HEK293T (cell line): ENCODE measurements at regions not wholly inside any gene's neighbourhood (a gene's known extent, or its start where the extent isn't known, plus 50 kb on each side); places are given as distances from the start of the nearest gene placed in this dataset.
"Not testable (repeated sequence)": the region's sequence is repeated elsewhere in the genome, so short reads cannot be mapped to it uniquely, and the experiment has no call there.

Source experiments
- CTCF ChIA-PET: fragments of 350-600 bp; formaldehyde crosslinking; extraction: SDS; loops from one replicate; lab custom pipeline; 2021; ENCODE audit warnings: antibody characterized with exemption, inconsistent platforms; lab: Yijun Ruan, JAX
- POLR2A ChIA-PET: fragments of 350-600 bp; formaldehyde crosslinking; extraction: SDS; loops from one replicate; lab custom pipeline; 2020; ENCODE audit warnings: antibody characterized with exemption, inconsistent platforms; lab: Yijun Ruan, JAX
- DNase-seq: peaks from one replicate; pipeline ENCODE4 v3.0.0; 2012; ENCODE audit warnings: mixed read lengths; ENCODE audit errors: extremely low spot score
- ARNT ChIP-seq: fragments of 450-650 bp; IDR thresholded peaks from 2 replicates; pipeline ENCODE4 v1.6.1; 2017; ENCODE audit warnings: mild to moderate bottlenecking
- BHLHE40 ChIP-seq: fragments of 450-650 bp; IDR thresholded peaks from 2 replicates; pipeline ENCODE4 v1.6.1; 2016; ENCODE audit warnings: mild to moderate bottlenecking, moderate library complexity, borderline replicate concordance
- CTBP1 ChIP-seq: fragments of 450-650 bp; IDR thresholded peaks from 2 replicates; pipeline ENCODE4 v1.6.1; 2016; ENCODE audit warnings: borderline replicate concordance
- ELF4 ChIP-seq: fragments of 450-650 bp; IDR thresholded peaks from 2 replicates; pipeline ENCODE4 v1.6.1; 2017; ENCODE audit warnings: antibody characterized with exemption
- FOXA1 ChIP-seq: fragments of 450-650 bp; IDR thresholded peaks from 2 replicates; pipeline ENCODE4 v1.6.1; 2016; ENCODE audit warnings: mild to moderate bottlenecking
- FOXK2 ChIP-seq: fragments of 450-650 bp; IDR thresholded peaks from 2 replicates; pipeline ENCODE4 v1.6.1; 2016; ENCODE audit warnings: mild to moderate bottlenecking
- FOXM1 ChIP-seq: fragments of 450-650 bp; IDR thresholded peaks from 2 replicates; pipeline ENCODE4 v1.6.1; 2017; ENCODE audit warnings: mild to moderate bottlenecking, borderline replicate concordance
- HDGF ChIP-seq: fragments of 450-650 bp; IDR thresholded peaks from 2 replicates; pipeline ENCODE4 v1.6.1; 2017; ENCODE audit warnings: antibody characterized with exemption, borderline replicate concordance
- L3MBTL2 ChIP-seq: fragments of 450-650 bp; conservative IDR thresholded peaks from 2 replicates; pipeline ENCODE4 v1.6.1; 2016; ENCODE audit warnings: mild to moderate bottlenecking
- LEF1 ChIP-seq: fragments of 450-650 bp; IDR thresholded peaks from 2 replicates; pipeline ENCODE4 v1.6.1; 2017; ENCODE audit warnings: mild to moderate bottlenecking, borderline replicate concordance
- NFRKB ChIP-seq: fragments of 450-650 bp; IDR thresholded peaks from 2 replicates; pipeline ENCODE4 v1.6.1; 2016; ENCODE audit warnings: mild to moderate bottlenecking, moderate library complexity
- PKNOX1 ChIP-seq: fragments of 450-650 bp; IDR thresholded peaks from 2 replicates; pipeline ENCODE4 v1.6.1; 2016
- SP1 ChIP-seq: fragments of 450-650 bp; IDR thresholded peaks from 2 replicates; pipeline ENCODE4 v1.6.1; 2017
- SUZ12 ChIP-seq: fragments of 450-650 bp; IDR thresholded peaks from 2 replicates; pipeline ENCODE4 v1.6.1; 2016; ENCODE audit warnings: mild to moderate bottlenecking
- TARDBP ChIP-seq: fragments of 450-650 bp; IDR thresholded peaks from 2 replicates; pipeline ENCODE4 v1.6.1; 2016
- ZNF384 ChIP-seq: fragments of 450-650 bp; IDR thresholded peaks from 2 replicates; pipeline ENCODE4 v1.6.1; 2016

GRCh38 chrX:121165930-121166359 is 118.5 kb downstream of the GLUD2 start:
- DNase-seq, result no peak
- CTCF ChIA-PET, result no interaction called here
- TF ChIP-seq FOXA1, result no peak
- POLR2A ChIA-PET, result no interaction called here

- no peak for TF ChIP-seq BHLHE40
- TF ChIP-seq ARNT, result no peak
- no peak for TF ChIP-seq FOXK2
- TF ChIP-seq CTBP1, result no peak
- TF ChIP-seq L3MBTL2, result no peak
- no peak for TF ChIP-seq FOXA1
- no peak for TF ChIP-seq HDGF
- no peak for TF ChIP-seq FOXM1
- no peak for TF ChIP-seq PKNOX1
- TF ChIP-seq ELF4, result no peak
- TF ChIP-seq SUZ12, result no peak
- TF ChIP-seq NFRKB, result no peak
- TF ChIP-seq LEF1, result no peak
- TF ChIP-seq ZNF384, result no peak
- TF ChIP-seq TARDBP, result no peak
- TF ChIP-seq SP1, result no peak
- no peak for DNase-seq
- CTCF ChIA-PET, result no interaction called here
- POLR2A ChIA-PET, result no interaction called here
Observed at GRCh38 chrX:121169099-121170035, 122.0 kb downstream of the GLUD2 start.

- no peak for DNase-seq
- ChIA-PET POLR2A (no interaction called here), CTCF (no interaction called here)
- TF ChIP-seq NFRKB (no peak), ELF4 (no peak), BHLHE40 (no peak), ARNT (no peak), ZNF384 (no peak), HDGF (no peak), L3MBTL2 (no peak), FOXM1 (no peak), LEF1 (no peak), FOXK2 (no peak)
Observed at GRCh38 chrX:121172703-121173102, 125.3 kb downstream of the GLUD2 start.

- TF ChIP-seq NFRKB (no peak), TARDBP (no peak), FOXA1 (no peak), SP1 (no peak), PKNOX1 (no peak), CTBP1 (no peak), L3MBTL2 (no peak), SUZ12 (no peak), FOXK2 (no peak), ELF4 (no peak), BHLHE40 (no peak)
- CTCF ChIA-PET, result no interaction called here
- POLR2A ChIA-PET, result no interaction called here
- DNase-seq, result no peak
Observed at GRCh38 chrX:121179972-121180371, 132.6 kb downstream of the GLUD2 start.

GRCh38 chrX:121191779-121192178 is 144.4 kb downstream of the GLUD2 start:
- TF ChIP-seq PKNOX1, result no peak
- no peak for TF ChIP-seq ARNT
- TF ChIP-seq ZNF384, result no peak
- TF ChIP-seq HDGF, result no peak
- no peak for TF ChIP-seq SP1
- TF ChIP-seq FOXM1, result no peak
- no peak for DNase-seq
- POLR2A ChIA-PET, result no interaction called here
- CTCF ChIA-PET, result no interaction called here

GRCh38 chrX:121195719-121196118 is 148.3 kb downstream of the GLUD2 start:
- DNase-seq, result no peak
- ChIA-PET POLR2A (no interaction called here), CTCF (no interaction called here)
- no peak for TF ChIP-seq FOXK2
- no peak for TF ChIP-seq L3MBTL2
- no peak for TF ChIP-seq TARDBP
- TF ChIP-seq LEF1, result no peak
- TF ChIP-seq SP1, result no peak
- TF ChIP-seq FOXA1, result no peak

GRCh38 chrX:121196872-121197444 is 149.5 kb downstream of the GLUD2 start:
- DNase-seq, POLR2A ChIA-PET, CTCF ChIA-PET: not testable (repeated sequence)
